ENCODE measurements at regions not wholly inside any gene's neighbourhood (a gene's known extent, or its start where the extent isn't known, plus 50 kb on each side); places are given as distances from the start of the nearest gene placed in this dataset.

- no peak for DNase-seq (ENCODE audit: low read depth)
- POLR2A ChIA-PET: no interaction called here
- TF ChIP-seq CTCF (IDR thresholded peaks at IDR 0.05; ENCODE audit: insufficient read depth, low read depth, low read length): no peak
- Histone ChIP-seq H3K27me3 (ENCODE audit: control insufficient read depth, insufficient read depth, low read length) (peaks cover 1% of the 10 kb centered on the region), H3K36me3 (ENCODE audit: control insufficient read depth, insufficient read depth, low read length) (no peaks in the 10 kb centered on the region), H3K4me3 (ENCODE audit: low read depth, low read length) (no peak overlapping the region)
- CTCF ChIA-PET: interaction anchor here (1.0 kb wide), 1 partner anchor 46 kb away, joined by 6 read pairs; no protein-coding TSS in a partner anchor
These were observed 403.6 kb upstream of the C2CD4B start for GRCh38 chr15:62568702-62569101.

- POLR2A ChIA-PET: no interaction called here
- Histone ChIP-seq H3K4me3 (ENCODE audit: low read depth, low read length) (no peak overlapping the region), H3K27me3 (ENCODE audit: control insufficient read depth, insufficient read depth, low read length) (peaks cover 1% of the 10 kb centered on the region; the same call in 1 of the 2 replicates), H3K36me3 (ENCODE audit: control insufficient read depth, insufficient read depth, low read length) (no peaks in the 10 kb centered on the region)
- CTCF ChIA-PET: interaction anchor here (1.0 to 1.1 kb wide), 2 partner anchors 21 to 47 kb away, joined by 3 to 6 read pairs; no protein-coding TSS in a partner anchor
- peak; percentile 79 for DNase-seq (ENCODE audit: low read depth)
- no peak for TF ChIP-seq CTCF (IDR thresholded peaks at IDR 0.05; ENCODE audit: insufficient read depth, low read depth, low read length)
These were observed 404.6 kb upstream of the C2CD4B start for GRCh38 chr15:62569460-62570404.

- H3K36me3 ChIP-seq (ENCODE audit: control insufficient read depth, insufficient read depth, low read length): no peaks in the 10 kb centered on the region
- CTCF ChIA-PET: no interaction called here
- no peak for DNase-seq (ENCODE audit: low read depth)
- H3K27me3 ChIP-seq (ENCODE audit: control insufficient read depth, insufficient read depth, low read length): peaks cover 1% of the 10 kb centered on the region; the same call in 1 of the 2 replicates
- POLR2A ChIA-PET: no interaction called here
- H3K4me3 ChIP-seq (ENCODE audit: low read depth, low read length): no peak overlapping the region
- no peak for TF ChIP-seq CTCF (IDR thresholded peaks at IDR 0.05; ENCODE audit: insufficient read depth, low read depth, low read length)
These were observed 405.3 kb upstream of the C2CD4B start for GRCh38 chr15:62570405-62570783.

GRCh38 chr15:62571072-62571471, 406.0 kb upstream of the C2CD4B start:
- Histone ChIP-seq H3K27me3 (ENCODE audit: control insufficient read depth, insufficient read depth, low read length) (peaks cover 1% of the 10 kb centered on the region; the same call in 1 of the 2 replicates), H3K36me3 (ENCODE audit: control insufficient read depth, insufficient read depth, low read length) (no peaks in the 10 kb centered on the region), H3K4me3 (ENCODE audit: low read depth, low read length) (no peak overlapping the region)
- POLR2A ChIA-PET: no interaction called here
- TF ChIP-seq CTCF (IDR thresholded peaks at IDR 0.05; ENCODE audit: insufficient read depth, low read depth, low read length): no peak
- no peak for DNase-seq (ENCODE audit: low read depth)
- CTCF ChIA-PET: no interaction called here

GRCh38 chr15:62572797-62573196, 407.7 kb upstream of the C2CD4B start:
- POLR2A ChIA-PET: no interaction called here
- Histone ChIP-seq H3K27me3 (ENCODE audit: control insufficient read depth, insufficient read depth, low read length) (peaks cover 1% of the 10 kb centered on the region; the same call in 1 of the 2 replicates), H3K4me3 (ENCODE audit: low read depth, low read length) (no peak overlapping the region), H3K36me3 (ENCODE audit: control insufficient read depth, insufficient read depth, low read length) (no peaks in the 10 kb centered on the region)
- DNase-seq (ENCODE audit: low read depth): no peak
- CTCF ChIA-PET: interaction anchor here (0.6 kb wide), 1 partner anchor 22 kb away, joined by 3 read pairs; no protein-coding TSS in a partner anchor
- no peak for TF ChIP-seq CTCF (IDR thresholded peaks at IDR 0.05; ENCODE audit: insufficient read depth, low read depth, low read length)
